ENCODE measurements at regions not wholly inside any gene's neighbourhood (a gene's known extent, or its start where the extent isn't known, plus 50 kb on each side); places are given as distances from the start of the nearest gene placed in this dataset.
"Not testable (repeated sequence)": the region's sequence is repeated elsewhere in the genome, so short reads cannot be mapped to it uniquely, and the experiment has no call there.

DNA sequence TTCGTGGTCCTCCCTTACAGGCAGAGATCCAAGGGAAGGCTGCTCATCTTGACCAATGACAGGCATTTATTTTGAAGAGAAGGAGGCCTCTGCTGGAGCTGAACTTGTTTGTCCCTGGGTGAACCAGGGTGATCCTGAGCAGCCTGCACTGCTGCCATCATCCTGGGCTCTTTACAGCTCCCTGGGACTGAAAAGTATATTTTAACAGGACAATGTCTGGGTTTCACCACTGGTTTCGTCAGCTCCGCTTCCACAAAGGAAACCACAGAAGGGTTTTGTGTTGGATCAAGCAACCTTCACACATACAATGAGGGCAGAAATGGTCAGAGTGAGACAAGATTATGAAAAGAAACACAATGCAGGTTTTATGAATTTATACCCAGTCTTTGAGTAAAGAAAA is 400.7 kb upstream of the TPM1 start:
- no peak for DNase-seq (ENCODE audit: low read depth in 2 of 2)

DNA sequence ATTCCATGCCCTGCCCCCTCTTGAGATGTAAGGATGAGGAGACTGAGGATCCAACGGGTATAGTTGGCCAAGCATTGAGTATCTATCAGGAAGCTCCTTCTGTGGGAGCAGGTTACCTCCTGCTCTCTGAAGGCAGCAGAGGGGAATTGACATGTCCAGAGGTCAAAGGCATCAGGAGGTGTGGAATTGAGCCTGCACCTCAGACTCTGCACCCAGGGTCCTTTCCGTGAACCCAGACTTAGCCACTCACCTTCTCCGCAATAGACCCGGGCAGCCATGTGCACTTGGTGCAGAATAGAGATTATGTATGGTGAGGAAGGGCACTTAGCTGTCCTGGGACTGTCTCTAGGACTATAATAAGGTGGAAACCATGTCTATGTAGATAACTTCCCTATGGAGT is 399.0 kb upstream of the TPM1 start:
- no peak for DNase-seq (ENCODE audit: low read depth in 2 of 2)

DNA sequence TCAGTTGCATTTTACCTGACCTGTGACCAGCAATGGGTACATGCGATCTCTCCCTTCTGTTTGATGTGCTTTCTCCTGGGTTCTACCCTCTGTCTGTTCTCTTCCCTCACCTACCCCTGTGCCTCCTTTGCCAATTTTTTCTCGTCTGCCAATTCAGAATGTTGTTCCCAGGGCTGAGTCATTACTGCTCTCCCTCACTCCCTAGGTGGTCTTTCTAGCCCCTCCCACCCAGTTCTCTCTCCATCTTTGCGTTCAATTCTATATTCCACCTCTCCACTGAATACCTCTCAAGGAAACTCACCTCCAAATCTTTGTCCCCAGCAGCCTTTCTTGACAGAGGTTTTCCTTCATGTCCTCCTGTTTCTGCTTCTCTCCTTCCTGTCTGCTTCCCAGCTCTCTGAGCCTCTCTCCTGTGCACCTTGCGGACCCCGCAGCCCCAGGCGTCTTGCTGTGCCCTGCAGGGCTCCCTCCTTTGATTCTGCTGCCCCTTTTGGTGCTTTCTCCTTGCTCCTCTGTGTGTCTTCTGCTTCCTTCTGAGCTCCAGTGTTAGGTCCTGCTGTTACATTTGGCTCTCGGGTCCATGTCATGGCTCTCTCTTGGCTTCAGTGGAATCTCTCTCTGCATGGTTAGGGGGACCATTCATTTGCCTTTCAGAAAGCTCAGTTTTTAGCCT is 398.2 kb upstream of the TPM1 start:
- DNase-seq (ENCODE audit: low read depth in 2 of 2): no peak

DNA sequence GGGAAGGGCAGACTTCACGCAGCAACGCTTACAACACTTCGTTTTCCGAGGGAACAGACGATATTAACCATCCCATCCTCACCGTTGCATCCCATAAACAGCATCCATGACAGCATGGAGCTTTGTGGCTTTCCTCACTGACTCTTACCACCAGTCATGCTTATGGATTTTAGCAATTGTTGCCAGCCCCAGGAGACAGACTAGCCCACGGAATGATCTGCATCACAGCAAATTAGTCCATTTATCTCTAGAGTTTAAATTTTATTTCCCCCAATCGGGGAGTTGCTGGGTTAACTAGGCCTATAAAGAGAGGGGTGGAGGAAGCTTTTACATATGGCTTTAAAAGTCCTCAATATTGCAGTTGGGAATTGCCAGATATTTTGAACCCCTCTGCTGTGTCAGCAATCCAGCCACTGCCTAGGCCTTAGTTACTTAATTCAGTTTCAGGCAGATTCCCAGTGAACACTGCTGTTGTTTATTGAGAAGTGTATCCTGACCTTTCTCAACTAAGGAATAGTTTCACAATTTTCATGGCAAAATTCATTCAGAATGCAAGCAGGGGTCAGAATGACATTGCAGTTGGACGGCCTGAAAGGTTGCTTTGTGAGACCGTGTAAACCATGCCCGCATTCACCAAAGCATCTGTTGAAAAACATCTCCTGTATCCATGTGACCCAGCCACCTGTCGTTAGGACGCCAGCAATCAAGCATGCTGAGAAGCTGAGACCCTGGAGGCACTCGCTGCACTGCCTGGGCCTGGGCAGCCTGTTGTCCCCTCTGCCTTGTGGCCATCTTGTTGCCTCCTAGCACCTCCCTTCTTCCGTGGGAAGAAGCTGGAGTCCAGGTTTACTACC is 397.4 kb upstream of the TPM1 start:
- no peak for DNase-seq (ENCODE audit: low read depth in 2 of 2)

DNA sequence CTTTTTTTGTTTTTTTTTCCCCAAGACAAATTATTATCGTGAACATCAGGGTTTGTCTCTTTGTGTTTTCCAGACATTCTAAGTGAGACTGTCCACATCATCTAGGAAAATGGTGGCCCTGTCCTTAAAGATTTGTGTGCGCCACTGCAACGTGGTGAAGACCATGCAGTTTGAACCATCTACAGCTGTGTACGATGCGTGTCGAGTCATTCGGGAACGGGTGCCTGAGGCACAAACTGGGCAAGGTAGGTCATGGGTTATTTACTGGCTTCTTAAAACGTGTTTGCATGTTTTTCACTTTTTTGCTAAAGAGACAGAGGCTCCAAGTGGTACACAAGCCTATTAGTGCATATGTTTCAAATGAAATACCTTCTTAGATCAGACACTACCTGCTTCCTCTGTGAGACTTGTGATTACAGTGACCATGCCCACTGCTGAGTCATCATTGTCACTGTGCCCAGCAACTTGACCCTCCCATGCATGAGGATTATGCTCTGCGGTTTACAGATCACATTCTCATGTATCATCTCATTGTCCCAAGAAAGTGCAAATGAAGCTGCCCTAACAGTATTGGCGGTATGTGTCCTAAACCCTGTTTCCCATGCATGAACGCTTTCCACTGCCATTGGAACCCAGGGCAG is 395.2 kb upstream of the TPM1 start:
- no peak for DNase-seq (ENCODE audit: low read depth in 2 of 2)

DNA sequence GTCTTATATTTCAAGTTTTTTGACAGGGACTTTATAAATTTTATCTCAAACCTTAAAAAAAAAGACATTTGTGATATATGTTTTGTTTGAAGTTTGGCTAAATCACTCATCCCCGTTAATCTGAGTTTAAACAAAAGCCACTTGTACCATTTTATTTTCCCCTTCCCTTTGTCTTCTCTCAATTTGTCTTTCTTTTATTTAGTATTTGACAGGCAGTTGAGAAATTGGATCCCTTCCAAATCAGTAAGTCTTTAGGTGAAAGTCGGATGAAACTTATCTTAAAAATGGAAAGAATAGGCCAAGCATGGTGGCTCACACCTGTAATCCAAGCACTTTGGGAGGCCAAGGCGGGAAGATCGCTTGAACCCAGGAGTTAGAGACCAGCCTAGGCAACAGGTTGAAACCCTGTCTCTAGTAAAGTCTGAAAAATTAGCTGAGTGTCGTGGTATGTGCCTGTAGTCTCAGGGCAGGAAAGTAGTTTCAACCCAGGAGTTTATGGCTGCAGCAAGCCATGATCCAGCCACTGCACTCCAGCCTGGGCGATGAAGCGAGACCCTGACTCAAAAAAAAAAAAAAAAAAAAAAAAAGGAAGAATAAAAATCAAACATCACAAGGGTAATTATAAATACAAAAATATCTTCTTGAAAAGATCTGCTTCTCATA is 394.6 kb upstream of the TPM1 start:
- no peak for DNase-seq (ENCODE audit: low read depth in 2 of 2)

DNA sequence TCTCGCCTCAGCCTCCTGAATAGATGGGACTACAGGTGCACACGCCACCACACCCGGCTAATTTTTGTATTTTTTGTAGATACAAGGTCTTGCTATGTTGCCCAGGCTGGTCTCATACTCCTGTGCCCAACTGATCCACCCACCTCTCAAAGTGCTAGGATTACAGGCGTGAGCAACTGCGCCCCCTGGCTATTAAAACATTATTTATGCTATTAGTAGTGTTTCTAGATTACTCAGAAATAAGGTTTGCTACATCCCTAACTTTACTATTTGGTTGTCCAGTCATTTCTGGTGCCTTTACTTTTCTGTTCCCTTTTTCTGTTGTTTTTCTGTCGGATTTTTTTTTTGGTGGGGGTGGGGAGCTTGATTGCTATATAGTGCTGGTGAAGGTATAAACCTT is 393.6 kb upstream of the TPM1 start:
- DNase-seq (ENCODE audit: low read depth in 2 of 2): no peak

DNA sequence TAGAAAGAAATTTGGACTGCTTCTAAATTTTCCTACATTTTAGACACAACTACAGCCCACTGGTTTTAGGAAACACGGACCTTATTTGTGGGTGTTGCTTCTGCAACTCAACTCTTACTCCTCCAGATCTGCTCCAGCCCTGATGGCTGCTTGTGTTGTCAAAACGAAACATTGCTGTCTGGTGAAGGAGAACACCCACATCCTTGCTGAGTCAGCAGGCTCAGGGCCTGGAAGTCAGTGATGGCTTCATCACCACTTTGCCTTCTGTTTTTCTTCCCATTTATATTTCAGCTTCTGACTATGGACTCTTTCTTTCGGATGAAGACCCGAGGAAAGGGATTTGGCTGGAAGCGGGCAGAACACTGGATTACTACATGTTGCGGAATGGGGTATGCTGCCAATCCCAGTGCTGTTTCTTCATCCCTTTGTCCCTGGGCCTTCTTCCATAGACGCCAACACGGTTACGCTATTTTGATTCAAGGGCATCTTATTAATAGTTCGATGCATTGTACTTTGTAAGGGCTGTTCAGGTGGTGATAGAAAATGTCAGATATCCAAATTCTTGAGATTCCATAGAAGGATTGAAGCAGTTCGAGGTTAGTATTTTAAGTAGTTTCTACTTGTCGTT is 392.6 kb upstream of the TPM1 start:
- no peak for DNase-seq (ENCODE audit: low read depth in 2 of 2)

DNA sequence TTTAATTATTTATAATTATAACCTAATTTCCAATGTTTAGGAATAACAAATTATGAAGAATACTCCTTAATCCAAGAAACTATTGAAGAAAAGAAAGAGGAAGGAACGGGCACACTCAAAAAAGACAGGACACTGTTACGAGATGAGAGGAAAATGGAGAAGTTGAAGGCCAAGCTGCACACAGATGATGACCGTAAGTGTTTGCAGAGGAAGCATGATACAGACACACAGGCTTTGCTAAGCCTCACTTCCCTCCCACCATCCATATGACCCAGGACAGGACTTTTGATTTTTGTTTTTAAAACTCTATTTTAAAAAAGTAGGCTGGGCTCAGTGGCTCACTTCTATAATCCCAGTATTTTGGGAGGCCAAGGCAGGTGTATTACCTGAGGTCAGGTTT is 389.4 kb upstream of the TPM1 start:
- DNase-seq (ENCODE audit: low read depth in 2 of 2): no peak

DNA sequence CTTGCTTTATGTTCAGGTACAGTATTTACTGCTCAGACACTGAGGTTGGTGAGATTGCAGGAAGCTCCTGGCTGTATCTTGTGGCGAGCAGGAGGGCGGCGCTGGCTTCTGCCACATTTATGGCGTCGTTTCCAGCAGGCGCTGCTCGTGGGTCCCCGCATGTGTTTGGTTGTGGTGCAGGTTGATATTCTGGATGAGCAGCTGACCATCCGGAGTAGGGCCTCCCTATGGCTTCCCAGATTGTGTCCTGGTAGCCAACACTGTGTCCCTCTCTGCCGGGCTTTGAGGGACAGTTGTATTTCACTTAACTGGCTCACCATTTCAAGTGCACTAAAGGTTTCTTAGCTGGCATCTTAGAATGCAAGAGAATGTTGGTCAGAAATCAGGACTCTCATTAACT is 386.5 kb upstream of the TPM1 start:
- no peak for DNase-seq (ENCODE audit: low read depth in 2 of 2)

DNA sequence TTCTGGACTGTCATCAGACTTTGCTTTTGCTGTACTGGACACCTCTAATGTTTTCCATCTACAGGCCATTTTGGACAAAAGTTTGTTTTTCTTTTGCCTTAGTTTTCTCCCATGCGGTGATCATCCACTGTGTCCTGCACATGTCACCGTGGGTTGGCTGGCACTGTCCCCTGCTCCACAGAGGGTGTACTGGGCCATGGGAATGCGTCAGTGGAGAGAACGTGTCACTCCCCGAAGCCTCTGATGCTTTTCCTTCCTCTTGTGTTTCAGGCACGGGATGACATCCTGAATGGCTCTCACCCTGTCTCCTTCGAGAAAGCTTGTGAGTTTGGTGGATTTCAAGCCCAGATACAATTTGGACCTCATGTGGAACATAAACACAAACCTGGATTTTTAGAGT is 385.0 kb upstream of the TPM1 start:
- DNase-seq (ENCODE audit: low read depth in 2 of 2): not testable (repeated sequence)

DNA sequence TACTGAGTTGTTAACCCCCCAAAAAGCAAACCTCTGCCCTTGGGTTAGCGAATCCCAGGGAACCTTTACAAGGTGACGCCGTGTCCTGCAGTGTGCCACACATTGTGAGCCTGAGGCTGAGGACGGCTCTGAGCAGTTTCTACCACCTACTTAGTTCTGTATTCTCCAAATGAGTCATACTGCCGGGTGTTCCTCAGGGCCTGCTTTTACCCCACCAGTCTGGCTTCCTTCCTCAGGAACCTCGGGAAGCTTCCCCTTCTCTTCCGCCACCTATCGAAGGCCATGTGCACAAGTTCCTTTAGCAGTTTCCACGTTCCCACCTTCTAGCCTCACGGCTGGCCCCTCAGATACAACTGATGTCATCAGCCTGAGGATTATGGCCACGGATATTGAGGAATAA is 384.0 kb upstream of the TPM1 start:
- DNase-seq (ENCODE audit: low read depth in 2 of 2): no peak

DNA sequence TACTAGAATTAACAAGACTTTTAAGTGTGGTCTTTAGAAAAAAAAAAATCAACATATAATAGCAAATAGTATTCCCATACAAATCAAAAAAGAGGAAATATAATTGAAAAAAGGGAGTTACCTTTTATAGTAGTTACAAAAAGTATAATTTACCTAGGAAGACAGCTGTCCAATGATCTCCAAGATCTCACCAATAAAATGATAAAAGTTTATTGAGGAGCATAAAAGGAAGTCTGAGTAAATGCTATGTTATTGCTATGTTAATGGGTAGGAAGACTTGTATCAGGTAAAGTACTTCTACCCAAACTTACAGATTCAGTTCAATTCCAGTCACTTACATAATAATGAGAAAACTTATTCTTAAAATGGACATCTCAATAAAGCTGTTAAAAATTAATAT is 379.0 kb upstream of the TPM1 start:
- DNase-seq (ENCODE audit: low read depth in 2 of 2): no peak

DNA sequence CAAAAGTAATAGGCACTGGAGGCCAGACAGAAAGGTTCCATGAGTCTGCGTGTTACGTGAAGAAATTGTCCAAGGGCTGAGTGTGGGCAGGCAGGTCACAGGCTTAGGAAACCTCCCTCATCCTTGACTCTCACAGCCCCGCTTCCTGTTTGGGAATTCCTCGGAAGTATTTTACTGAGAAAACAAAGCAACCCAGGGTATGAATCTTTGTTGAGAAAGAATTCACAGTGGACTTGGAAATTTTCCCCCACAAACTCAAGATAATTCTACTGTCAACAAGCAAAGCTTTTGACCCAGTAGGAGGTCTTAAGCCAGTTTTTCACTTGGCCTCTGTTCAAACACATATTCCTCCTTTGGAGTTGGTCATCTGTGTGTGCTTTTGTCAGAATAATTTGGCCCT is 377.1 kb upstream of the TPM1 start:
- no peak for DNase-seq (ENCODE audit: low read depth in 2 of 2)

DNA sequence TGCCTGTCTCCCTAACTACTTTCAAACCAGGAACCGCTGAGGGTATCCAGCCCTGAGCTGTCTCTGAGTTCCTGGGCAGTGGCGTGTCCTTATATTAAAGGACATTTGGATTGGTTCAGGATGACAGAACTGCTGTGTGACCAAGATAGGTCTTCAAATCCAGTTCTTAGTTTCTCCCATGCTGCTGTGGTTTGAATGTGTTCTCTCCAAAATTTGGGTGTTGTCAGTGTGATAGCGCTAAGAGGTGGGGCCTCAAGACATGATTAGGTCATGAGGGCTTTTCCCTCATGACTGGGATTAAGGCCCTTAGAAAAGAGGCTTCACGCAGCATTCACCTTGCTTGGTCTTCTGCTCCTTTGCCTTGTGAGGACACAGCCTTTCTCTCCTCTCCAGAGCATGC is 376.5 kb upstream of the TPM1 start:
- DNase-seq (ENCODE audit: low read depth in 2 of 2): no peak

DNA sequence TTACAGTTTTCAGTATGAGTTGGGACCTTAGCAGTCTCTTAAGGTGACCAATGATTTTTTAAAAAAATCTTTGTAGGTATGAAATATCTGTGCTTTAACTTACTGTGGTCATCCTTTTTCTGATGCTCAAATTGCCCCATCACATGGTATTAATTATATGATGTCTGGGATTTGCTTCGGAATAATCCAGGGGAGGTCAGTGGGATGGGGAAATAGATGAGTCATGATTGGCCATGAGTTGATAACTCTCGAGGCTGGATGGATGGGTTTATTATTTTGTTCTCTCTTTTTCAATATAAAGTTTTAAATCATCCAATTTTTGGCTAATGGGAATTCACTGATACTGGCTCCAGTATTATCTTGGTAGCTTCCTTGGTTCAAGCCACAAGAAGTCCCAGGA is 370.3 kb upstream of the TPM1 start:
- DNase-seq (ENCODE audit: low read depth in 2 of 2): no peak

DNA sequence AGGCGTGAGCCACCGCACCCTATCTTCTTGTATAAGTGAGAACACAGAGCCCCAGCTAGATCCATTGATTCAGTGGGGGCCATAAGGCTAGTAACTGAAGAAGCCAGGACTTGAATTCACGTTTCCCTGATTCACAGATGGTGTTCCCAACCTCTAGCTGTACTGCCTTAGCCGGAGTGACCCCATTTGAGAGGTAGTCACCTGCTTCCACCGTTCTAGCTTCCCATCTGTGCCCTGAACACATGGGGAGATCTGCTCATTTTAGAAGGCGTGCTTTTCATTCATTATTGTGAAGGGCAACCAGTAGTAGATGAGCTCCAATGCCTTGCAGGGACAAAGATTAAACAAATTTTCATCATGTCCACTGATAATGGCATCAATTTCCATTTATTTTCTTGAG is 365.7 kb upstream of the TPM1 start:
- DNase-seq (ENCODE audit: low read depth in 2 of 2): no peak

DNA sequence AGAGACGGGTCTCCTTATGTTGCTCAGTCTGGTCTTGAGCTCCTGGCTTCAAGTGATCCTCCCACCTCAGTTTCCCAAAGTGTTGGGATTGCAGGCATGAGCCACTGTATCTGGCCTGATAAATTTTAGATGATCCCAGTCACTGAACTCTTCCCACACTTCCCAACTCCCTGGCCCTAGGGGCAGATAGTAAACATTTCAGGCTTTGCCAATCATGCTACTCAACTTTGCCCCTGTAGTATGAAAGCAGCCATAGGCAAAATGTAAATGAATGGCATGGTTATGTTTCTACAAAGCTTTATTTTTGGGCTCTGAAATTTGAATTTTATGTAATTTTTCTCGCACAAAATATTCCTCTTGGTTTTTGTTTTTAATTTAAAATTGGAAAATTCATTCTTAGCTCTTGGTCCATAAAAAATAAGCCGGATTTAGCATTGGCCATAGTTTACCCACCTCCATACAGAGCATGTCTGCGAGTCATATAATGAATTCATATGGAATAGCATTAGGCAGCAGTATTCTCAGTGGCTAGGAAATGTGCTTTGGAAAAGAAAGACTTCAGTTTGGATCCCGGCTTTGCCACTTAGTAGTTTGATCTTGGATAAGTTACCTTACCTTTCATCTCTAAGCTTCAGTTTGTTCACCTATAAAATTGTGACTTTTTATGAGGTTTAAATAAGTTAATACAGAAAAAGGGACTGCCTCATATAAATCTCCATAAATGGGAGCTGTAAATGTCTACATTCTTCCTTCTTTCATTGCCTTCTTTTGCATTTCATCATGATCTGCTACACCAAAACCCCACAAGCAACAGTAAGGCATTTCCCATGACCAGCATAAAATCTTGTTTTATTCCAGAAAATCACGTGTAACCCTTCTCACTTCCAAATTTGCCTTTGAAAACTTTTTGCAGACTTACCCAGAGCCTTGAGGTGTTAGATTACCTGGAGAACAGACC is 360.3 kb upstream of the TPM1 start:
- no peak for DNase-seq (ENCODE audit: low read depth in 2 of 2)

DNA sequence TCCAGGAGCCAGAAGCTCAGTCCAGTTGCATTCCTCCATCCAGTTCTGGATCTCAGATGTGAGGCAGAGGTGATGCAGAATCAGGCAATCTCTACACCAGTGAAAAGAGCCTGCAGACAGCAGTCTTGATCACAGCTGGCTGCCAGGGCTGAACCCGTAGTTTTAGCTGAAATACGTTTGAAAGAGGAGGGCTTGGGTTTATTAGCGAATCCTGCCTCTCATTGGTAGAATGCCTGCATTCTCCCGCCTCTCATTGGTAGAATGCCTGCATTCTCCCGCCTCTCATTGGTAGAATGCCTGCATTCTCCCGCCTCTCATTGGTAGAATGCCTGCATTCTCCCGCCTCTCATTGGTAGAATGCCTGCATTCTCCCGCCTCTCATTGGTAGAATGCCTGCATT is 359.4 kb upstream of the TPM1 start:
- not testable (repeated sequence) for DNase-seq (ENCODE audit: low read depth in 2 of 2)

DNA sequence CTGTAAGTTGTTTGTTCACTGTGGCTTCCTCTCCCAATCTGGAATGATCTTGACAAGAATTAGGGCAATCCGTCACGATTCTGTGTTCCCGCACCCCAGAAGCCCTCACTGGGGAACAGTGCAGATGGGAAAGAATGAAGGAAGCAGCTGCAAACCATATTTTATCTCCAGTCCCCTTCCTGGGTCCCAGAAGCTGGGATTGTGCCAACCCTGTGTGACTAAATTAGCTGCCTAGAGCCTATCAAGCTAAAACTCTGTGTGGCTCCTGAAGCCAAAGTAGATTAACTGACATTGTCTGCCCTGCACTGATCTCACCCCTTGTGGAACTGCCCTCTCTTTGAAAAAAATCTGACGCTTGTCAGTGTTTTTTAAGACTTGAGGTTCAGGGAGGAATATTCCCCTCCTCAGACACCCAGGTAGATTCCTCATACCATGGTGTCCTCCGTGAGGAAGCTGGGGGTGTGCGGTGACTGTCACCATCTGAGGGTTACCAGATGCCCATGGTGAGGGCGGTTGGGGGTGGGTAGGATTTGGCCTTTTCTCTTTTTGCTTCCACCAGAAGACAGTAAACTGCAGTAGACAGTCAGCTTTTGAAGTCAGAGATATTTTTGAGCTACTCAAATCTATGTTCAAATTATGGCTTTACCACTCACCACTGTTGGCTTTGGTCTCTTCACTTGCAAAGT is 358.3 kb upstream of the TPM1 start:
- DNase-seq (ENCODE audit: low read depth in 2 of 2): no peak
